Endometrium (tissue), 2 donors: ENCODE measurements at regions not wholly inside any gene's neighbourhood (a gene's known extent, or its start where the extent isn't known, plus 50 kb on each side); places are given as distances from the start of the nearest gene placed in this dataset.
"Not testable (repeated sequence)": the region's sequence is repeated elsewhere in the genome, so short reads cannot be mapped to it uniquely, and the experiment has no call there.

ENCODE experiments used
- FAIRE-seq: peaks from 2 replicates; lab custom pipeline; 2012; peaks lifted over from hg19 to GRCh38; lab: Jason Lieb, UNC
- donor health status: control.
- donor health status: control.

- FAIRE-seq = no peak
Observed at GRCh38 chr6:9172096-9172495, 736.8 kb upstream of the SLC35B3 start.

GRCh38 chr6:9168669-9169068 is 733.3 kb upstream of the SLC35B3 start:
- FAIRE-seq = no peak

GRCh38 chr6:9161731-9162130 is 726.4 kb upstream of the SLC35B3 start:
- no peak for FAIRE-seq

GRCh38 chr6:9159051-9159450 is 723.7 kb upstream of the SLC35B3 start:
- FAIRE-seq = no peak

- no peak for FAIRE-seq
Observed at GRCh38 chr6:9155836-9156235, 720.5 kb upstream of the SLC35B3 start.

- FAIRE-seq = no peak
Observed at GRCh38 chr6:9143140-9143539, 707.8 kb upstream of the SLC35B3 start.

- FAIRE-seq = no peak
Observed at GRCh38 chr6:9140951-9141460, 705.7 kb upstream of the SLC35B3 start.

GRCh38 chr6:9140172-9140571 is 704.8 kb upstream of the SLC35B3 start:
- FAIRE-seq = no peak

- FAIRE-seq = no peak
Observed at GRCh38 chr6:9139746-9140145, 704.4 kb upstream of the SLC35B3 start.

GRCh38 chr6:9138936-9139335 is 703.6 kb upstream of the SLC35B3 start:
- no peak for FAIRE-seq

GRCh38 chr6:9136141-9136822 is 700.9 kb upstream of the SLC35B3 start:
- FAIRE-seq = no peak

GRCh38 chr6:9131616-9132015 is 696.3 kb upstream of the SLC35B3 start:
- no peak for FAIRE-seq

- no peak for FAIRE-seq
Observed at GRCh38 chr6:9131201-9131600, 695.9 kb upstream of the SLC35B3 start.

GRCh38 chr6:9128970-9129369 is 693.6 kb upstream of the SLC35B3 start:
- no peak for FAIRE-seq

- no peak for FAIRE-seq
Observed at GRCh38 chr6:9126878-9127560, 691.7 kb upstream of the SLC35B3 start.

GRCh38 chr6:9126034-9126433 is 690.7 kb upstream of the SLC35B3 start:
- not testable (repeated sequence) for FAIRE-seq

GRCh38 chr6:9121549-9121948 is 686.2 kb upstream of the SLC35B3 start:
- FAIRE-seq = no peak

GRCh38 chr6:9116026-9116425 is 680.7 kb upstream of the SLC35B3 start:
- FAIRE-seq = no peak

GRCh38 chr6:9112544-9112943 is 677.2 kb upstream of the SLC35B3 start:
- FAIRE-seq = no peak

GRCh38 chr6:9103876-9104521 is 668.7 kb upstream of the SLC35B3 start:
- no peak for FAIRE-seq

- FAIRE-seq = no peak
Observed at GRCh38 chr6:9101920-9102319, 666.6 kb upstream of the SLC35B3 start.

GRCh38 chr6:9100869-9101580 is 665.7 kb upstream of the SLC35B3 start:
- FAIRE-seq = no peak

- FAIRE-seq = no peak
Observed at GRCh38 chr6:9095729-9096128, 660.4 kb upstream of the SLC35B3 start.
